Amniotic epithelial cell (primary cell): ENCODE measurements at regions not wholly inside any gene's neighbourhood (a gene's known extent, or its start where the extent isn't known, plus 50 kb on each side); places are given as distances from the start of the nearest gene placed in this dataset.
"Not testable (repeated sequence)": the region's sequence is repeated elsewhere in the genome, so short reads cannot be mapped to it uniquely, and the experiment has no call there.

Experiments
- DNase-seq: peaks from one replicate; pipeline ENCODE4 v3.0.0-alpha.2; 2010; ENCODE audit warnings: low read depth

- no peak for DNase-seq
Observed at GRCh38 chr18:38810789-38811188, 1245.2 kb upstream of the CELF4 start.

DNA sequence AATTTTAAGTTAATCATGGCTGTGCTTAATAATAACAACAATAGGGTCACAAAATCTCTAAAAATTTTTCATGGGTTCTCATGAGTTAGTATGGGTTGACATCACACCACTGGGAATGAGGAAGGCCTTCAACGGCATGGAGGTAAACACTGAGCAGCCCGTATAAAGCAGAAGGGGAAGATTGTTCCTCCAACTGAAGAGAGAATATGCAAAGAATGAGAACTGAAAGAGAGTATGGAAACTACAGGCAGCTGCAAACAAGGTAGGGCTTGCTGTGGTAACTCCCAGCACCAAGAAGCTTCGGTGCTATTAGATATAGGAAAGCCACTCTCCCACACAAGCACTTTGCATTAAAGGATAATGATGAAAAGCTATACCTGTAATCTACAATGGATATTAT, 1242.3 kb upstream of the CELF4 start:
- DNase-seq = no peak

DNA sequence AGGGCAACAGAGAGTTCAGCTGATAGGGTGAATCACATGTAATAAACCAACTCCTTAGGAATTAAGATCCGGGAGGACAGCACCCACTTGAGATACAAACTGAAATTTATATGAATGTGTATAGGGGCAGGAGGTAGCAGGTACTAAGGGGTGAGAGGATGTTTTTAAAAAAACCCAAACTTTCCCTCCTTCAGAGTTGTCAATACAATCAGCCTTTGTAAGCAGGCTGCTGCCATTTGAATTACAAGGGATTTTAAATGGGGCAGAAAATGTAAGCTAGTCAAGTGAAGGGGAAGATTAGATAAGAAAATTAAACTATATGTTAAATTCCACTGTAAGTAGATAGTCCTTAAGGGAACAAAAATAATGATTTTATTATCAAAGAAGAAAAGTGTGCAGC, 1239.7 kb upstream of the CELF4 start:
- DNase-seq = no peak

GRCh38 chr18:38801640-38802039, 1236.0 kb upstream of the CELF4 start:
- no peak for DNase-seq

GRCh38 chr18:38796762-38797161, 1231.2 kb upstream of the CELF4 start:
- DNase-seq = no peak

DNA sequence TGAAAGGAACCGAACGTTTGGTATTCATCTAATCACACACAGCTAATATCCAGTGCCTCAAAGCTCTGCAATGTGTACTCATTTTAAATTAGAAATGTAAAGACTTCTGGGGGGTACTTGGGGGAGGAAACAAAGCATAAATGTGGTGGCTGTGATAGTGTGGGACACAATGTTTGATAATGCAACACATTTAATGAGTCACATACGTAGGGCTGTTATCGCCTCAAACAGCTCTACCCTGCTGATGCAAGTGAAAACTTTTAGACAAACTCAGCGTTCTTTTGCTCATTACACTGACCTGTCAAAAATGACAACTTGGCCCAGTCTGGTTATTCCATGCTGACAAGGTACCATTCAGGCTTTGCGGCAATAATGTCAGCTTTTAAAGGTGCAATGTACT, 1227.1 kb upstream of the CELF4 start:
- no peak for DNase-seq

- no peak for DNase-seq
Observed at GRCh38 chr18:38790786-38791185, 1225.2 kb upstream of the CELF4 start.

- DNase-seq = no peak
Observed at GRCh38 chr18:38790303-38790702, 1224.7 kb upstream of the CELF4 start.

- DNase-seq = no peak
Observed at GRCh38 chr18:38789141-38789540, 1223.5 kb upstream of the CELF4 start.

GRCh38 chr18:38786906-38787305, 1221.3 kb upstream of the CELF4 start:
- DNase-seq = no peak

GRCh38 chr18:38771620-38772019, 1206.0 kb upstream of the CELF4 start:
- not testable (repeated sequence) for DNase-seq

DNA sequence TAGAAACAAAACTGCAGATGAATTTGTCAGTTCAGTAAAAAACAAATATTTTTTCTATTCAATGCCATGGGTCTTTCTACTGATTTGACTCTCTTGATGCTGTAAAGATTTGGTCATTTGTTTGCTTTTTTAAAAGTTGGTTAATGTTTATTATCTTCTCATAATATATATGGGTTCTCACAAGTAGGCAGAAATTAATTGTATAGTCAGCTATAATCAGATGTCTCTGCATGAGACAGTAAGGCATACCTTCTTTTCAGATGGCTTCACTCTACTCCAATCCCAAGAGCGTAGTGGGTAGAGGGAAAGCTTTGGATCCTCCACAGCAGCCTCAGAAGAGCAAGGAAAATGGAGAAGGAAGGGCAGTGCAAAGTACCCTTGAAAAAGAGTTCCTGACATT, 1202.9 kb upstream of the CELF4 start:
- no peak for DNase-seq

DNA sequence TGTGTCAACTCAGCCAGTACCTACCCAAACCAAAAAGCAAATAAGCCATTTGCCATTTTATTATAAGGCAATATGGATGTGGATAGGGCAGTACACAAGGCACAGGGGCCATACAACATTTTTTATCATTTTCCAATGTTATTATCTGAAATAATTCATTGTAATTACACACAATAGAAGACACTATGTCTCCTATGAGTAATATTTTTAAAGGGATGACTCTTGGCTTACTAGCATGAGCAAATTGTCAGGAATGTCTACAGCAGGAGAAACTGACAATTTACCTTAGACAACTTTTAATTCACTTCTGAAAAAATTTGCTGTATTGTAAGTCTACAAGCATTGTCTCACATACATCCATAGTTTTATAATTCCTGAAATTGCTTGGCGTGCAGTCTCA, 1193.9 kb upstream of the CELF4 start:
- DNase-seq = no peak

DNA sequence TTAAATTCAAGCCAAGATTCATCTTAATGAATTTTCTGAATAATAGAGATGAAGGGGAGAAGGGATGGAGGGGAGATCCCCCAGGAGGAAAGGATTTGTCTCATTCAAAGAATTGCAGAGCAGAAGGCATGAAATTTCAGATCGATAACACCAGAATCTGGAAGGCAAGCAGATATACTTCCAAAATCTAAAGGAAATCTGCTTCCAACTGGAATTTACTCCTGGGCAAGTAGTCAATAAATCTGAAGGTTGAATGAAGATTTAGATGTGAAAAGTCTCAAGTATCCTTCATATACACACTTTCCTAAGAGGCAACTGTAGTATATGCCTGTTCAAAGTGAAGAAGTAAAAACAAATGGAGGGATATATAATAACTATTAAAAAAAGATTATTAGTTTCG, 1190.8 kb upstream of the CELF4 start:
- no peak for DNase-seq

- no peak for DNase-seq
Observed at GRCh38 chr18:38752430-38752829, 1186.8 kb upstream of the CELF4 start.

DNA sequence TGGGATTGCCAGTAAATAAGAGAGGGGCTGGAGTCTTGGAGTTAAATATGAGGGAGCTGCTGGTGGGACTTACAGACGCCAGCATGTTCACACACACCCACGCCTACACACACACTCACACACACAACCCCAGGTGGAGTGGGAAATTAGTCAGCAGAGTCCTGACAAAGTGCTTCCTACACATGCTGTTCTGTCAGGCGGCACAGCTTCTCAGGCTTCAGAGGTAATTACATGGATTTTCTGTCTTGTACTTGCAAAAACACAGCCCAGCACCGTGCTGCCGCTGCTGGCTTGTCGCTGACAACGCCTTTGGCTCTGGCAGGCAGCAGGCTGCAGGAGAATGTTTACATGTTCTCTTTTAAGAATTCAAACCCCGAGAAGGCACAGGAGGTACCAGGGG, 1186.3 kb upstream of the CELF4 start:
- DNase-seq = no peak

- no peak for DNase-seq
Observed at GRCh38 chr18:38751211-38751610, 1185.6 kb upstream of the CELF4 start.

GRCh38 chr18:38750751-38751150, 1185.2 kb upstream of the CELF4 start:
- no peak for DNase-seq

- DNase-seq = no peak
Observed at GRCh38 chr18:38747153-38747552, 1181.6 kb upstream of the CELF4 start.

DNA sequence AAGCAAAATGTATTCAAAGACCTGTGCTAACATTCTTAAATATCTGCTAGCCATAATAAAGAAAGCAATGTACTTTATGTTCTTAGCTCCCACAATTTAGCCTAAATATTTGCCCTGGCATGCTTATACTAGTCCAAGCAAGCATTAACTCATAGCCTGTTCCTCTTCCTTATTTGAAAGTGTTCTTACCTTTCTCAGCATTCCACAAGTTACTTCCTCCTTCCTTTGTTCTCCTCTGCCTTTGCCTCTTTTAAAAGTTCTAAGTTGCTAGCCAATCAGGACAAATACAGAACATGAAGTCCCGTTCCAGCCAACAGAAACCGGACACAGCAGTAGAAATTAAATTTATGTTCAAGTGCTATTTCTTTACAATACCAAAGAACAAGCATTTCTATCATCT, 1154.6 kb upstream of the CELF4 start:
- not testable (repeated sequence) for DNase-seq

- DNase-seq = no peak
Observed at GRCh38 chr18:38718365-38718901, 1152.8 kb upstream of the CELF4 start.

- no peak for DNase-seq
Observed at GRCh38 chr18:38709122-38709521, 1143.5 kb upstream of the CELF4 start.

GRCh38 chr18:38706373-38706772, 1140.8 kb upstream of the CELF4 start:
- DNase-seq = no peak

DNA sequence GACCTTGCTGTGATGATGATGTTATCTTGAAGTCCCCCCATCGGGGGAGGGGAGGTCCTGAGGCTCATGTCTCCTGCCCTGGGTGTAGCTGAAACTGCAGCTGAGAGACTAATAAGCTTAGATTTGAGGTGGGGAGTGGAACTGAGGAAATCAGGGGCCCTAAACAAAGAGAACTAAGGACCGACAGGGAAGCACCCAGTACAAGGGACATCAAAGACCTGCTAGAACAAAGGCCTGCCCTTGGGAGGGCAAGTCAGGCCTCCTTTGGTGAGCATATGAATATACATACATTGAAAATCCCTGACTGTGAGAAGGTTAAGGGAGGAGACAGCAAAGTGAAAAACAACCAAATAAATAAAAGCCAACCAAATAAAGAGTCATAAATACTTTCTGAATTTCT, 1132.5 kb upstream of the CELF4 start:
- DNase-seq = no peak
